HUES6 (cell line): ENCODE measurements at regions not wholly inside any gene's neighbourhood (a gene's known extent, or its start where the extent isn't known, plus 50 kb on each side); places are given as distances from the start of the nearest gene placed in this dataset.

Source experiments
- H3K27ac ChIP-seq: 2 replicates; pipeline ENCODE4 v1.7.0; 2013; ENCODE audit warnings: low read depth, mild to moderate bottlenecking, low read length, inconsistent platforms
- H3K27me3 ChIP-seq: 2 replicates; pipeline ENCODE4 v1.6.1; 2013; ENCODE audit warnings: low read length; ENCODE audit not compliant: control insufficient read depth, insufficient read depth
- H3K36me3 ChIP-seq: 2 replicates; pipeline ENCODE4 v1.6.1; 2013; ENCODE audit warnings: low read length; ENCODE audit not compliant: control insufficient read depth, insufficient read depth
- H3K4me1 ChIP-seq: 2 replicates; pipeline ENCODE4 v1.6.1; 2013; ENCODE audit warnings: low read length; ENCODE audit not compliant: control insufficient read depth, insufficient read depth
- H3K4me3 ChIP-seq: 2 replicates; pipeline ENCODE4 v1.5.1; 2013; ENCODE audit warnings: low read depth, low read length
- H3K9ac ChIP-seq: one replicate; pipeline ENCODE4 v1.6.1; 2013; ENCODE audit warnings: mild to moderate bottlenecking, low read length
- H3K9me3 ChIP-seq: 2 replicates; pipeline ENCODE4 v1.6.1; 2013; ENCODE audit warnings: low read depth, low read length; ENCODE audit not compliant: control insufficient read depth, insufficient read depth

- Histone ChIP-seq H3K4me3 (no peak overlapping the region), H3K9ac (no peak overlapping the region), H3K27ac (no peak overlapping the region), H3K4me1 (no peaks in the 10 kb centered on the region), H3K9me3 (0 out of 2 replicates have a peak, but pooled peaks cover 2% of the 10 kb centered on the region), H3K27me3 (no peaks in the 10 kb centered on the region), H3K36me3 (no peaks in the 10 kb centered on the region)
Measured at GRCh38 chr4:147355847-147356246, 125.0 kb upstream of the EDNRA start.

- H3K9me3 ChIP-seq, result 0 out of 2 replicates have a peak, but pooled peaks cover 2% of the 10 kb centered on the region
- no peak overlapping the region for H3K4me3 ChIP-seq
- no peaks in the 10 kb centered on the region for H3K27me3 ChIP-seq
- no peaks in the 10 kb centered on the region for H3K4me1 ChIP-seq
- no peaks in the 10 kb centered on the region for H3K36me3 ChIP-seq
- H3K27ac ChIP-seq, result no peak overlapping the region
- H3K9ac ChIP-seq, result no peak overlapping the region
Measured at GRCh38 chr4:147360301-147360700, 120.6 kb upstream of the EDNRA start.

GRCh38 chr4:147361726-147362125 lies 119.2 kb upstream of the EDNRA start:
- H3K27ac ChIP-seq, result no peak overlapping the region

GRCh38 chr4:147362938-147363337 lies 118.0 kb upstream of the EDNRA start:
- H3K9me3 ChIP-seq, result no peaks in the 10 kb centered on the region
- H3K27me3 ChIP-seq, result no peaks in the 10 kb centered on the region
- no peak overlapping the region for H3K9ac ChIP-seq
- H3K4me1 ChIP-seq, result no peaks in the 10 kb centered on the region
- H3K27ac ChIP-seq, result no peak overlapping the region
- H3K4me3 ChIP-seq, result no peak overlapping the region
- no peaks in the 10 kb centered on the region for H3K36me3 ChIP-seq

More at GRCh38 chr4:147361726-147362125, 119.2 kb upstream of the EDNRA start:
- Histone ChIP-seq H3K36me3 (no peaks in the 10 kb centered on the region), H3K27me3 (no peaks in the 10 kb centered on the region), H3K4me1 (no peaks in the 10 kb centered on the region), H3K9ac (no peak overlapping the region), H3K9me3 (0 out of 2 replicates have a peak, but pooled peaks cover 2% of the 10 kb centered on the region), H3K4me3 (no peak overlapping the region)

- Histone ChIP-seq H3K9ac (no peak overlapping the region), H3K27me3 (no peaks in the 10 kb centered on the region), H3K4me3 (no peak overlapping the region), H3K4me1 (no peaks in the 10 kb centered on the region), H3K27ac (no peak overlapping the region), H3K36me3 (no peaks in the 10 kb centered on the region), H3K9me3 (no peaks in the 10 kb centered on the region)
Measured at GRCh38 chr4:147363514-147363913, 117.4 kb upstream of the EDNRA start.

GRCh38 chr4:147365396-147365795 lies 115.5 kb upstream of the EDNRA start:
- no peaks in the 10 kb centered on the region for H3K4me1 ChIP-seq
- H3K27me3 ChIP-seq, result no peaks in the 10 kb centered on the region
- no peak overlapping the region for H3K27ac ChIP-seq
- no peak overlapping the region for H3K4me3 ChIP-seq
- no peaks in the 10 kb centered on the region for H3K9me3 ChIP-seq
- H3K36me3 ChIP-seq, result no peaks in the 10 kb centered on the region
- no peak overlapping the region for H3K9ac ChIP-seq

- Histone ChIP-seq H3K4me3 (no peak overlapping the region), H3K4me1 (no peaks in the 10 kb centered on the region), H3K9ac (no peak overlapping the region), H3K36me3 (no peaks in the 10 kb centered on the region), H3K27me3 (no peaks in the 10 kb centered on the region), H3K9me3 (no peaks in the 10 kb centered on the region), H3K27ac (no peak overlapping the region)
Measured at GRCh38 chr4:147366164-147366563, 114.7 kb upstream of the EDNRA start.

GRCh38 chr4:147367891-147368290 lies 113.0 kb upstream of the EDNRA start:
- Histone ChIP-seq H3K9ac (no peak overlapping the region), H3K27me3 (no peaks in the 10 kb centered on the region), H3K4me3 (no peak overlapping the region), H3K4me1 (no peaks in the 10 kb centered on the region), H3K27ac (no peak overlapping the region), H3K9me3 (no peaks in the 10 kb centered on the region), H3K36me3 (no peaks in the 10 kb centered on the region)

GRCh38 chr4:147368948-147369347 lies 111.9 kb upstream of the EDNRA start:
- Histone ChIP-seq H3K9ac (no peak overlapping the region), H3K4me1 (no peaks in the 10 kb centered on the region), H3K27me3 (no peaks in the 10 kb centered on the region), H3K27ac (no peak overlapping the region), H3K9me3 (peaks cover 2% of the 10 kb centered on the region; the same call in 1 of the 2 replicates), H3K36me3 (no peaks in the 10 kb centered on the region), H3K4me3 (no peak overlapping the region)

- peaks cover 6% of the 10 kb centered on the region; the same call in 1 of the 2 replicates for H3K9me3 ChIP-seq
- H3K9ac ChIP-seq, result no peak overlapping the region
- H3K27me3 ChIP-seq, result no peaks in the 10 kb centered on the region
- H3K4me3 ChIP-seq, result no peak overlapping the region
- no peaks in the 10 kb centered on the region for H3K36me3 ChIP-seq
- H3K27ac ChIP-seq, result no peak overlapping the region
- no peaks in the 10 kb centered on the region for H3K4me1 ChIP-seq
Measured at GRCh38 chr4:147370473-147370872, 110.4 kb upstream of the EDNRA start.

- no peaks in the 10 kb centered on the region for H3K27me3 ChIP-seq
- no peak overlapping the region for H3K9ac ChIP-seq
- no peak overlapping the region for H3K27ac ChIP-seq
- H3K4me1 ChIP-seq, result no peaks in the 10 kb centered on the region
- H3K9me3 ChIP-seq, result peaks cover 6% of the 10 kb centered on the region; the same call in 1 of the 2 replicates
- no peak overlapping the region for H3K4me3 ChIP-seq
- H3K36me3 ChIP-seq, result no peaks in the 10 kb centered on the region
Measured at GRCh38 chr4:147370881-147371280, 110.0 kb upstream of the EDNRA start.

- H3K9ac ChIP-seq, result no peak overlapping the region
- no peaks in the 10 kb centered on the region for H3K36me3 ChIP-seq
- H3K9me3 ChIP-seq, result peaks cover 6% of the 10 kb centered on the region; the same call in 1 of the 2 replicates
- no peaks in the 10 kb centered on the region for H3K27me3 ChIP-seq
- no peak overlapping the region for H3K4me3 ChIP-seq
- H3K27ac ChIP-seq, result no peak overlapping the region
- no peaks in the 10 kb centered on the region for H3K4me1 ChIP-seq
Measured at GRCh38 chr4:147371661-147372060, 109.2 kb upstream of the EDNRA start.
